ENCODE measurements at regions not wholly inside any gene's neighbourhood (a gene's known extent, or its start where the extent isn't known, plus 50 kb on each side); places are given as distances from the start of the nearest gene placed in this dataset.

DNA sequence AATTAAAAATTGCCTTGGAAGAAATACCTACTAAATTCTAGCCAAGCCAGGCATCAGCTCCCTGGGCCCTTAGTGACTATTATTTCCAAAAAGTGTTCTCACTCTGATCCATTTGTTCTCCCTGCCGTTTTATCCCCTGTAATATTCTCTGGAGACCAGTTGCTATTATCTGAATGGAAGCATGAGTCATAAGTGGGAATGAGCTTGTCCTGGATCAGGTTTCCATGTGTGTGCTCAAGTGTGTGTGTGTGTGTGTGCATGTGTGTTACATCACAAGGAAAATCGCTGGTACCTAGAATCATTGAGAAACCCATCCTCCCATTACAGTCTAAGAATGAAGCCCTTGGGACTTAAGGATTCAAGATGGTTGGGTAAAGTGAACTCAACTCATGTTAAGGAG lies 130.3 kb upstream of the CXCR4 start:
- TF ChIP-seq POLR2AphosphoS5 (IDR thresholded peaks at IDR 0.05) (no peak), POLR2A (IDR thresholded peaks at IDR 0.05) (no peak)
- TF ChIP-seq, protein P1, sequence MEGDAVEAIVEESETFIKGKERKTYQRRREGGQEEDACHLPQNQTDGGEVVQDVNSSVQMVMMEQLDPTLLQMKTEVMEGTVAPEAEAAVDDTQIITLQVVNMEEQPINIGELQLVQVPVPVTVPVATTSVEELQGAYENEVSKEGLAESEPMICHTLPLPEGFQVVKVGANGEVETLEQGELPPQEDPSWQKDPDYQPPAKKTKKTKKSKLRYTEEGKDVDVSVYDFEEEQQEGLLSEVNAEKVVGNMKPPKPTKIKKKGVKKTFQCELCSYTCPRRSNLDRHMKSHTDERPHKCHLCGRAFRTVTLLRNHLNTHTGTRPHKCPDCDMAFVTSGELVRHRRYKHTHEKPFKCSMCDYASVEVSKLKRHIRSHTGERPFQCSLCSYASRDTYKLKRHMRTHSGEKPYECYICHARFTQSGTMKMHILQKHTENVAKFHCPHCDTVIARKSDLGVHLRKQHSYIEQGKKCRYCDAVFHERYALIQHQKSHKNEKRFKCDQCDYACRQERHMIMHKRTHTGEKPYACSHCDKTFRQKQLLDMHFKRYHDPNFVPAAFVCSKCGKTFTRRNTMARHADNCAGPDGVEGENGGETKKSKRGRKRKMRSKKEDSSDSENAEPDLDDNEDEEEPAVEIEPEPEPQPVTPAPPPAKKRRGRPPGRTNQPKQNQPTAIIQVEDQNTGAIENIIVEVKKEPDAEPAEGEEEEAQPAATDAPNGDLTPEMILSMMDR (IDR thresholded peaks at IDR 0.05): no peak
